A673 (cell line): ENCODE measurements at regions not wholly inside any gene's neighbourhood (a gene's known extent, or its start where the extent isn't known, plus 50 kb on each side); places are given as distances from the start of the nearest gene placed in this dataset.

ENCODE experiments used
- CTCF ChIP-seq: fragments of 300-800, 200-600 bp; sonication (generic); conservative IDR thresholded peaks from 2 replicates; pipeline ENCODE4 v1.5.1; 2017; ENCODE audit warnings: low read depth, mild to moderate bottlenecking, antibody characterized with exemption, low read length, moderate library complexity, mixed read lengths
- EZH2 ChIP-seq: fragments of 200-600 bp; sonication (generic); IDR thresholded peaks from 2 replicates; pipeline ENCODE4 v1.6.1; 2017; ENCODE audit warnings: borderline replicate concordance, low read depth, mild to moderate bottlenecking, mixed read lengths, antibody characterized with exemption, low read length; ENCODE audit not compliant: poor library complexity, severe bottlenecking

- TF ChIP-seq CTCF = no peak
- TF ChIP-seq EZH2 = no peak
Observed at GRCh38 chr17:6348891-6349290, 86.0 kb downstream of the AIPL1 start.
